ENCODE measurements at regions not wholly inside any gene's neighbourhood (a gene's known extent, or its start where the extent isn't known, plus 50 kb on each side); places are given as distances from the start of the nearest gene placed in this dataset.
A peak's percentile ranks its signal among the peaks of the same experiment; 100 is the strongest.

- Histone ChIP-seq H2AFZ (ENCODE audit: low read depth, low read length) (no peak overlapping the region), H3K4me3 (ENCODE audit: low read length) (no peak overlapping the region), H3K4me2 (ENCODE audit: low read length) (no peak overlapping the region), H3K36me3 (replicated peaks; ENCODE audit: low read depth, low read length) (no peaks in the 10 kb centered on the region), H3K9ac (ENCODE audit: low read length) (no peak overlapping the region), H3K4me1 (ENCODE audit: low read length) (peaks cover 13% of the 10 kb centered on the region), H3K27me3 (ENCODE audit: low read depth, low read length) (no peaks in the 10 kb centered on the region), H3K9me3 (ENCODE audit: insufficient read depth, low read length) (no peaks in the 10 kb centered on the region), H4K20me1 (ENCODE audit: insufficient read depth, low read length) (no peaks in the 10 kb centered on the region), H3K79me2 (ENCODE audit: low read length) (no peaks in the 10 kb centered on the region), H3K27ac (ENCODE audit: low read length) (no peak overlapping the region)
- TF ChIP-seq CTCF (IDR thresholded peaks at IDR 0.05; ENCODE audit: low read depth, low read length), result no peak
- no peak for TF ChIP-seq EZH2phosphoT487 (IDR thresholded peaks at IDR 0.05; ENCODE audit: low read depth)
Measured at GRCh38 chr2:60163691-60164090, 389.8 kb downstream of the BCL11A start.

GRCh38 chr2:60159519-60159918 is 393.9 kb downstream of the BCL11A start:
- H4K20me1 ChIP-seq (ENCODE audit: insufficient read depth, low read length), result no peaks in the 10 kb centered on the region
- H3K9ac ChIP-seq (ENCODE audit: low read length), result no peak overlapping the region
- no peak overlapping the region for H3K27ac ChIP-seq (ENCODE audit: low read length)
- no peak for TF ChIP-seq EZH2phosphoT487 (IDR thresholded peaks at IDR 0.05; ENCODE audit: low read depth)
- no peak for TF ChIP-seq CTCF (IDR thresholded peaks at IDR 0.05; ENCODE audit: low read depth, low read length)
- no peak overlapping the region for H2AFZ ChIP-seq (ENCODE audit: low read depth, low read length)
- H3K36me3 ChIP-seq (replicated peaks; ENCODE audit: low read depth, low read length), result no peaks in the 10 kb centered on the region
- no peaks in the 10 kb centered on the region for H3K79me2 ChIP-seq (ENCODE audit: low read length)
- H3K4me1 ChIP-seq (ENCODE audit: low read length), result peaks cover 30% of the 10 kb centered on the region
- no peaks in the 10 kb centered on the region for H3K27me3 ChIP-seq (ENCODE audit: low read depth, low read length)
- H3K4me3 ChIP-seq (ENCODE audit: low read length), result no peak overlapping the region
- H3K4me2 ChIP-seq (ENCODE audit: low read length), result peak overlapping the region; percentile 81
- no peaks in the 10 kb centered on the region for H3K9me3 ChIP-seq (ENCODE audit: insufficient read depth, low read length)

DNA sequence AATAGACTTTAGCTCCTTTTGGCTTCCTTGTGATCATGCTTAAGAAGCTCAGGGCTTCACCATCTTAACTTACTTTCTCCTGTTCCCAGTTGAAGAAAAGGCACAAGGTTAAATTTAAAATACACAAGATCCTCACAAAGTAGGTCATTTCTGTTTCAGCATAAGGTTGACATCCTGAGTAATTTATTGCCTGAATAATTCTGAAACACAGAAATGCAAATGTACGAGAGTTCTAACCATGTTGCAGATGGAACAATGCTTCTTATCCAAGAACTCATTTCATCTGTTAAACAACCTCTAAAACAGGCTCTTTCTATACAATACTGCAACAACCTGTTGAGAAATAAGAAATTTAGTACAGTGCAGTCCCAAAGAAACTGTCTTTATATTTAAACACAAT is 395.2 kb downstream of the BCL11A start:
- H2AFZ ChIP-seq (ENCODE audit: low read depth, low read length), result no peak overlapping the region

GRCh38 chr2:60157283-60157682 is 396.2 kb downstream of the BCL11A start:
- no peak overlapping the region for H3K4me2 ChIP-seq (ENCODE audit: low read length)
- H3K27ac ChIP-seq (ENCODE audit: low read length), result no peak overlapping the region
- peaks cover 30% of the 10 kb centered on the region for H3K4me1 ChIP-seq (ENCODE audit: low read length)
- no peaks in the 10 kb centered on the region for H3K36me3 ChIP-seq (replicated peaks; ENCODE audit: low read depth, low read length)
- H2AFZ ChIP-seq (ENCODE audit: low read depth, low read length), result no peak overlapping the region
- H3K9me3 ChIP-seq (ENCODE audit: insufficient read depth, low read length), result no peaks in the 10 kb centered on the region; the same call in none of the 2 replicates
- H3K9ac ChIP-seq (ENCODE audit: low read length), result no peak overlapping the region
- TF ChIP-seq CTCF (IDR thresholded peaks at IDR 0.05; ENCODE audit: low read depth, low read length) (no peak), EZH2phosphoT487 (IDR thresholded peaks at IDR 0.05; ENCODE audit: low read depth) (no peak)
- no peaks in the 10 kb centered on the region for H4K20me1 ChIP-seq (ENCODE audit: insufficient read depth, low read length)
- no peaks in the 10 kb centered on the region for H3K27me3 ChIP-seq (ENCODE audit: low read depth, low read length)
- no peaks in the 10 kb centered on the region for H3K79me2 ChIP-seq (ENCODE audit: low read length)
- no peak overlapping the region for H3K4me3 ChIP-seq (ENCODE audit: low read length)

More for the DNA sequence above, 395.2 kb downstream of the BCL11A start:
- H3K79me2 ChIP-seq (ENCODE audit: low read length), result no peaks in the 10 kb centered on the region
- TF ChIP-seq EZH2phosphoT487 (IDR thresholded peaks at IDR 0.05; ENCODE audit: low read depth), result no peak
- no peak for TF ChIP-seq CTCF (IDR thresholded peaks at IDR 0.05; ENCODE audit: low read depth, low read length)
- H4K20me1 ChIP-seq (ENCODE audit: insufficient read depth, low read length), result no peaks in the 10 kb centered on the region
- H3K9ac ChIP-seq (ENCODE audit: low read length), result no peak overlapping the region
- H3K4me1 ChIP-seq (ENCODE audit: low read length), result peaks cover 30% of the 10 kb centered on the region
- H3K4me3 ChIP-seq (ENCODE audit: low read length), result peak overlapping the region; percentile 57
- H3K27me3 ChIP-seq (ENCODE audit: low read depth, low read length), result no peaks in the 10 kb centered on the region
- H3K9me3 ChIP-seq (ENCODE audit: insufficient read depth, low read length), result no peaks in the 10 kb centered on the region; the same call in 1 of the 2 replicates
- H3K27ac ChIP-seq (ENCODE audit: low read length), result peak overlapping the region; percentile 78
- H3K4me2 ChIP-seq (ENCODE audit: low read length), result peak overlapping the region; percentile 81
- H3K36me3 ChIP-seq (replicated peaks; ENCODE audit: low read depth, low read length), result no peaks in the 10 kb centered on the region

Measured in OCI-LY3 (cell line).